OCI-LY3 (cell line): ENCODE measurements at regions not wholly inside any gene's neighbourhood (a gene's known extent, or its start where the extent isn't known, plus 50 kb on each side); places are given as distances from the start of the nearest gene placed in this dataset.

Experiments
- CTCF ChIP-seq: fragments of 200-600, 300-600 bp; sonication (generic); IDR thresholded peaks from 2 replicates; pipeline ENCODE4 v1.5.1; 2014; ENCODE audit warnings: antibody characterized with exemption, low read length, low read depth
- EZH2phosphoT487 ChIP-seq: fragments of 200-600 bp; shearing (Covaris generic); IDR thresholded peaks from 2 replicates; pipeline ENCODE4 v1.6.1; 2018; ENCODE audit warnings: antibody characterized with exemption, mixed run types, low read depth

GRCh38 chr9:80995759-80996158 lies 693.6 kb downstream of the TLE1 start:
- TF ChIP-seq CTCF (no peak), EZH2phosphoT487 (no peak)
